ENCODE measurements at regions not wholly inside any gene's neighbourhood (a gene's known extent, or its start where the extent isn't known, plus 50 kb on each side); places are given as distances from the start of the nearest gene placed in this dataset.
A peak's percentile ranks its signal among the peaks of the same experiment; 100 is the strongest.
"Not testable (repeated sequence)": the region's sequence is repeated elsewhere in the genome, so short reads cannot be mapped to it uniquely, and the experiment has no call there.

- no peak for DNase-seq (ENCODE audit: low read depth in 2 of 2)
These were observed 201.2 kb upstream of the MYLIP start for GRCh38 chr6:15927531-15928225.

GRCh38 chr6:15926256-15926655, 202.6 kb upstream of the MYLIP start:
- DNase-seq (ENCODE audit: low read depth in 2 of 2) = no peak

DNA sequence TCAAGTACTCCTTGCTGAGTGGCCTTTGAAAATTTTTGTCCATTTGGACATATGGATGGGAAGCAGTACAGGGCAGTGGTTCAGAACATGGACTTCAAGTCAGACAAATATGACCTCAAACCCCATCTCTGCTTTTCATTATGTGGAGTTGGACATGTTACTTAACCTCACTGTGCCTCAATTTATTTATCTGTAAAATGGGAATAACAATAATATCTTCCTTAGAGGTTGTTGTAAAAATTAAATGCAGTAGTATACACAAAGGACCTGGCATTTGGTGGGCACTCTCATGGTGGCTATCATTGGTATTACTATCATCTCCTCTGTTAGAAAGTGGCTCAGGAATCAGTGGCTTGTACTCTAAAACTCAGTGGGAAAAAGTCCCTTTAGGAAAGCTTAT, 204.0 kb upstream of the MYLIP start:
- DNase-seq (ENCODE audit: low read depth in 2 of 2) = no peak

DNA sequence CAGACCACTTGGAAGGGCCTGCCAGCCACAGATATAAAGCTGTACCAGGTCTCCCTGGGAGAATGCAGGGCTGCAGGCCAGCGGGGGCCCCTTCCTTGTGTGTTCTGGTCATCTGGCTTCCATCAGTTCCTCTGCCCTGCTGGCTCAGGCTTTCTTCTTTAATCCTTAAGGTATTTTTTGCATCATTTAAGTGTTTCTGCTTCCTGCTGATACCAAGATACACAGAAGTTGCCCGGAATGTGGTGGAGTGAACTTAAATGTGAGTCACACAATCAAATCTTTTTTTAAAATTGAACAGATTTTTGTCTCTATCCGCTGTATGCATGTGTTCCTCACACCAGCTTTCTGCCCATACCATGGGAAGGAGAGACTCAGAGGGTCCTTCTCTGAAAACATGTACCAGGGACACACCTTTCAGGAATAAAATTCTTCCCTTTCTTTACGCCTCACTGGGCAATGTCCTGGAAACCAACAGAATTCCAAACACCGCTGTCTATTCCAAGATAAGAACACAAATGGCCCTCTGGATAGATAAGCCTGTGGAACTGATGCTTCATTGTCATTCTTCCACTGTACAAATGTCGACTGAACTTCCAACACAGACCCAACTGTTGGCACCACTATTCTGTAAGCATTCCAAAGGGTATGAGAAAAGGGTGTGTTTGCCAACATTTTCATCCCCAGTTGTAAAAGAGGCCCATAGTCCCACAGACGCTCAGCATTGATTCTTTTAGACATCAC, 206.2 kb upstream of the MYLIP start:
- no peak for DNase-seq (ENCODE audit: low read depth in 2 of 2)

GRCh38 chr6:15921243-15921642, 207.6 kb upstream of the MYLIP start:
- no peak for DNase-seq (ENCODE audit: low read depth in 2 of 2)

DNA sequence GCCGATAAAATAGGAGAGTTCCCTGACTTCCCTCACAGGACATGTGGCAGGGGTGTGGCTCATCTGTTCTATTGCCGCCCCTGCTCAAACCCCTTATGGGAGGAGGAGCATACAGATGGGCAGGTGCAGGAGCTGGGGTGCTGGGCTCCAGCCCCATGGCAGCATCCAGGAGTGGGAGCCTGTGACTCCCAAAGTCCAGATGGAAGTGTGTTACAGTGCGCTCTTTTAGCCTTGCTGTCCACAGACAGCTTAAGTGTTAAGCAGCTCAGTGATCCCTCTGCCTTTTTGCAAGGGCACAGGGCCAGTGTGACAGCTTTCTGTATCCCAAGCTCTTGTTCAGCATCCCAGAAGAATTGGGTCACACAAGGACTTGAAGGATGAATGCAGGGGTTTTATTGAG, 212.3 kb upstream of the MYLIP start:
- DNase-seq (ENCODE audit: low read depth in 2 of 2) = no peak

DNA sequence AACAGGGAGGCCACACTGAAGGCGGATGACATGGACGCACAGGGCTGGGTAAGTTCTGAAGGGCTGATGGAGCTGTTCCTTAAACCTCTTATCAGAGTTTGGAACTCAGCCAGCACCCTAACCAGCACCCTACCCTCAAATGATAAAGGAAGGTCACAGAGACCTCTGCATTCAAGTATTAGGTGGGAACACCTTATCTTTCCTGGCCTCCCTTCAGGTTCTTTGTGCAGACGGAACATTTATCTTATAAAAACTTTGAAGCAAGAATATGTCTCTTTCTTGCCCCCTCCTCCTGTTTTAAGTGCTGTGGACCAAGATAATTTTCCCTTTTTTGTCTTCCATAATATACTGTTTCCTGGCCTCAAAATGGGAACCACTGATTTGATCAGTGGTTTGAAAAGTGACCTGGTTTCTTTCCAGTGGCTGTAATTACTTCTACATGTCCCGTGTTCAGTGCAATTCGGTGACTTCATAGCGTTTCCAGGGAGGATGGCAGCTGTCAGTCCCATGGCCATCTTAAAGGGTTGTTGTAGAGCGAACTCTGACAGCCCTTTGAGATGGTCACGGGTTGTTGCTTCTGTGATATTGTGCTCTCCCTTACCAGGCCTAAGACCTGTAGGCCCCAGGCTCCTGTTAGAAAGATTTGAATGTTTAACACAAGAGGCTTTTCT, 213.2 kb upstream of the MYLIP start:
- DNase-seq (ENCODE audit: low read depth in 2 of 2) = no peak

GRCh38 chr6:15914553-15914952, 214.3 kb upstream of the MYLIP start:
- no peak for DNase-seq (ENCODE audit: low read depth in 2 of 2)

DNA sequence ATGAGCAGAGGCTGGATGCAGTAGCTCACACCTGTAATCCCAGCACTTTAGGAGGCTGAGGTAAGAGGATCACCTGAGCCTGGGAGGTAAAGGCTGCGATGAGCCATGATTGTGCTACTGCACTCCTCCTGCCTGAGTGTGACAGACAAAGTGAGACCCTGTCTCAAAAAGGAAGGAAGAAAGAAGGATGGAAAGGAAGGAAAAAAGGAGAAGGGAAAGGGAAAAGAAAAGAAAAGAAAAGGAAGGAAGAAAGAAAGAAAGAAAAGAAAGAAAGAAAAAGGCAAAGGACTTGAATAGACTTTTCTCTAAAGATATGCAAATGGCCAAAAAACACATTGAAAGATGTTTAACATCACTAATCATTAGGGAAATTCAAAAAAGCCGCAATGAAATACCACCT, 215.3 kb upstream of the MYLIP start:
- DNase-seq (ENCODE audit: low read depth in 2 of 2) = no peak

GRCh38 chr6:15912505-15913400, 216.1 kb upstream of the MYLIP start:
- no peak for DNase-seq (ENCODE audit: low read depth in 2 of 2)

GRCh38 chr6:15911753-15912504, 217.0 kb upstream of the MYLIP start:
- peak; percentile 20 to 39 for DNase-seq (ENCODE audit: low read depth in 2 of 2)

DNA sequence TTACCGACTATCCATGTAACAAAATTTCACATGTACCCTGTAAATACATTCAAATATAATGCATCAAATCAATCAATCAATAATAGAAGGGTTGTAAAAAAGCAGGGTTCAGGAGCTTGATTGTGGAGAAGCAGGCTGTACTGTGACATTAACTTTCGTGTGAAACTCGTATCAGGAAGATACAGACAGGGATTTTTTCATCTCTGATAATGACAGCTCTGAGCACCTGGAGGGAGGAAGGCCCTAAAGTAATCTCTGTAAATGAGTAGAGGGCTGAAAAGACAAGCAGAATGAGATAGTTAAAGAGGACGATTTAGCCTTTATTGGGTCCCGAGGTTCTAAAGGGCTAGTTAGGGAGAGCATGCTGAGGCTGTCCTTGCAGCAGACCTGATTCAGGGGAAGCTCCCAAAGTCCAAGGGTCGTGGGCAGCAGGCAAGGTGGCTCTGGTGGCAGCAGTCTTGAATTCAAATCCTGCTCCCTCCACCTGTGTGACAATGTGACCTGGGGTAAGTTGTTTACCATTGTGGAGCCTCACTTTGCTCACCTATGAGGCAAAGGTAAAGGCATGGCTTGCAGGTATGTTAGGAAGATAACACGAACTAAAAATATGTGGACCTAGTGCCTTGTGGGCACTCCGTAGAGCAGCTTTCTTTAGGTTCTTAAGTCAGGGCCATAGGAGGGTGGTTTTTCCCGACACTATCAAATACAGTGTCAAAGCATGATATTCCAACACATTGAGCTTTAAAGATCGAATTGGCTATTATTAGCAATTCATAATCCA, 219.4 kb upstream of the MYLIP start:
- no peak for DNase-seq (ENCODE audit: low read depth in 2 of 2)

DNA sequence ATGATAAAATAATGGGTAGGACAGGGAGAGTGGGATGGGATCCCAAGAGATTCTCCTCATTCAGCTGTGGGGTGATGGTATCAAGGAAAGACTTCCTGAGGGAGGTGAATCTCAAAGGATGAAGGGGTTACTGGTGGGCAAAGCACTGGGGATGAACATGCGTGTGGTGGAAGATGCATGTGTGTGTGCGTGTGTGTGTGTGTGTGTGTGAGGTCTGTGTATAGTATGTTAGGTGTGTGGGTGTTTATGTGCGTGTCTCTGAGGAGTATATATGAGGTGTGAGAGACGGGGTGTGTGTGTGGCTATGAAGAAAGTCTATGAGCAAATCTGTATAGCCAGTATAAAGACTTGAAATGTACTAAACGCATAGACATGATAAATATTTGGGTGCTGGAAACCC, 220.0 kb upstream of the MYLIP start:
- no peak for DNase-seq (ENCODE audit: low read depth in 2 of 2)

DNA sequence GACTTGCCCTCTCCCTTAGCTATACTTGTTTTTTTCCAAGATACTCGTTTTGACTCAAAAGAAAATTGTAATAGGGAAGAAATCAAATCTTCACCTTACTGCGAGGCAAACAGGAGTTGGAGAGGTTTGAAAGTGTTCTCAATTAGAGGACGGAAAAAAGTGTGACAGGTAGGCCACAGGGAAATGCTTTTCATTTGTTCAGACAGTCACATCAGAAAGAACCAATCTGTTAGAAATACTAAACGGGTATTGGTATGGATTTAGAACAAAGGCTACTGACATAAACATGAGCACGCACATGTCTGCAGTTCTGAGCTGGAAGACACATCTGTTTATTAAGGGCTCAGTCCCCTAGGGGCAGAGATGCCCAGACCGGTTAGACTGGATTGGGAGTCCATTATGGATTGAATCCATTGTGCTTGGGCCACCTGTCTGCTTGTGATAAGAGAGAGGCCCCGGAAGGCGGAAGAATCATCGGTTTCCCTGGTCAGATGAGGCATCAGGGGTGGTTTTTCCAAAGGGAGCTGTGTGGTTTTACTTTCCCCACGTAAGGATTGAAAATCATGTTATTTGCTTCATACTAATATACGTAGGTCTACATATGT, 220.9 kb upstream of the MYLIP start:
- DNase-seq (ENCODE audit: low read depth in 2 of 2) = no peak

DNA sequence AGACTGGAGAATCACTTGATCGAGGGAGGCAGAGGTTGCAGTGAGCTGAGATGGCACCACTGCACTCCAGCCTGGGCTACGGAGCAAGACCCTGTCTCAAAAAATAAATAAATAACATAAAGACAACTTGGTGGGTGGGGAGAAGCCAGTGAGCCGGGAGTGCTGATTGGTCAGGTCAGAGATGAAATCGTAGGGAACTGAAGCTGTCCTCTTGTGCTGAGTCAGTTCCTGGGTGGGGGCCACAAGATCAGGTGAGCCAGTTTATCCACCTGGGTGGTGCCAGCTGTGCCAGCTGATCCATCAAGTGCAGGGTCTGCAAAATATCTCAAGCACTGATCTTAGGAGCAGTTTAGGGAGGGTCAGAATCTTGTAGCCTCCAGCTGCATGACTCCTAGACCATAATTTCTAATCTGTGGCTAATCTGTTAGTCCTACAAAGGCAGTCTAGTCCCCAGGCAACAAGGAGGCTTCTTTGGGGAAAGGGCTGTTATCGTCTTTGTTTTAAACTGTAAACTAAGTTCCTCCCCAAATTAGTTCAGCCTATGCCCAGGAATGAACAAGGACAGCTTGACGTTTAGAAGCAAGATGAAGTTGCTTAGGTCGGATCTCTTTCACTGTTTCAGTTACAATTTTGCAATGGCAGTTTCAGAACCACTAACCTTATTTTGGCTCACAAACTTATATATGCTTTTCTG, 221.5 kb upstream of the MYLIP start:
- DNase-seq (ENCODE audit: low read depth in 2 of 2) = not testable (repeated sequence)

GRCh38 chr6:15906420-15907016, 222.4 kb upstream of the MYLIP start:
- no peak for DNase-seq (ENCODE audit: low read depth in 2 of 2)

DNA sequence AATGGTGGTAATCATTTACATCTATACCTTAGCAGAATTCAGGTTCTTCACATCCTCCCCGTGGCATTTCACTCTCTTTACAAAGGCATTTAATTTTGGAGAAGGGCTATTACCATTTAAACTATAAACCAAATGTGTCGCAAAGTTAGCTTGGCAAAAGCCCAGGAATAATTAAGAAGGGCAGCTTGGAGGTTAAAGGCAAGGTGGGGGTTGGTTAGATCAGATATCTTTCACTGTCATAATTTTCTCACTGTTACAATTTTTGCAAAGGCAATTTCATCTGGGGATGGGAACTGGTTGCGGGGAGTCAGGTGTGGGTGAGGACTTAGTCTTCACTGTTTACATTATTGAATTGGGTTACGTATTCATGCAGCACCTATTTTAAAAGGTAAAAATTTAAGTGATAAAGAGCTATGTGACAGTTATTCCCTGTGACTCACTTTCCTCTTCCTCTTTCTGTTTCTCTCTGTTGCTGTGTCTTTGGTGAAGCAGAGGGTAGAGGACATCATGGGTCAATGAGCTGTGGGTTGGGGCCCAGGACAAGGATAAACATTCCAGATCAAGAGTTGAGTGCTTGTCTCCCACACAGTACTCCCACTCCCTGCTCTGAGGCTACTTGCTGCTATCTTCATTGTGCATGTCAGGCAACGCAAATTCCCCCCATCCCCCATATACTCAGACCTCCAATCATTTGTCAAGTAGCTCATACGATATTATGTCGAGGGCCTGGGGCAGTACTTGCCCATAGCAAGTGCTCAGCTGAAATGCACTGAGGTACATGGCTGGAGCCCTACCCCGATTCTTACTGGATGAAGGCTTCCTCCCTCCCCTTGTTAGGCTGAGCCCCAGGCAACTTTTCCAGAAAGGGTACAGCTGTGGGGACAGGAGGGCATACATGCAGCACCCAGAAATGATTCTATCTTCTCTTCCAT, 223.1 kb upstream of the MYLIP start:
- no peak for DNase-seq (ENCODE audit: low read depth in 2 of 2)

Measured in stimulated activated CD4-positive, alpha-beta T cell treated with anti-CD3 and anti-CD28 coated beads, Interleukin-12 subunit alpha, Interleukin-12 subunit beta, amount 100 ng/mL, for 24 hours (primary cell).